ENCODE measurements at regions not wholly inside any gene's neighbourhood (a gene's known extent, or its start where the extent isn't known, plus 50 kb on each side); places are given as distances from the start of the nearest gene placed in this dataset.

GRCh38 chr10:34908481-34908880 is 93.4 kb upstream of the PARD3 start:
- TF ChIP-seq CTCF (IDR thresholded peaks at IDR 0.05 in 8 of 11, conservative IDR thresholded peaks at IDR 0.05 in 3 of 11) = no peak
- no peak for TF ChIP-seq POLR2A (IDR thresholded peaks at IDR 0.05)
- no peak for TF ChIP-seq POLR2AphosphoS5 (IDR thresholded peaks at IDR 0.05)

Data from spleen (tissue), 7 donors.